ENCODE measurements at regions not wholly inside any gene's neighbourhood (a gene's known extent, or its start where the extent isn't known, plus 50 kb on each side); places are given as distances from the start of the nearest gene placed in this dataset.
A peak's percentile ranks its signal among the peaks of the same experiment; 100 is the strongest.

- no peak for DNase-seq (ENCODE audit: low read depth)
Measured at GRCh38 chr17:27391427-27391826, 64.8 kb upstream of the KSR1 start.

- DNase-seq (ENCODE audit: low read depth) = no peak
Measured at GRCh38 chr17:27396045-27396444, 60.2 kb upstream of the KSR1 start.

GRCh38 chr17:27396941-27397340 is 59.3 kb upstream of the KSR1 start:
- DNase-seq (ENCODE audit: low read depth) = peak; percentile 69

GRCh38 chr17:27398691-27399090 is 57.6 kb upstream of the KSR1 start:
- DNase-seq (ENCODE audit: low read depth) = no peak

- no peak for DNase-seq (ENCODE audit: low read depth)
Measured at GRCh38 chr17:27400991-27401390, 55.3 kb upstream of the KSR1 start.

- no peak for DNase-seq (ENCODE audit: low read depth)
Measured at GRCh38 chr17:27402943-27403342, 53.3 kb upstream of the KSR1 start.

- DNase-seq (ENCODE audit: low read depth) = no peak
Measured at GRCh38 chr17:27403480-27404005, 52.7 kb upstream of the KSR1 start.

- no peak for DNase-seq (ENCODE audit: low read depth)
Measured at GRCh38 chr17:27404676-27405075, 51.6 kb upstream of the KSR1 start.

All from GM04503 (cell line).